AG04450 (cell line): ENCODE measurements at regions not wholly inside any gene's neighbourhood (a gene's known extent, or its start where the extent isn't known, plus 50 kb on each side); places are given as distances from the start of the nearest gene placed in this dataset.

ENCODE experiments used
- CTCF ChIA-PET: fragments of 300-600, 350-600 bp; formaldehyde crosslinking; extraction: SDS; loops from one replicate; lab custom pipeline; 2022; ENCODE audit warnings: antibody characterized with exemption, inconsistent platforms; lab: Charles Lee
- POLR2A ChIA-PET: fragments of 350-600 bp; formaldehyde crosslinking; extraction: SDS; loops from one replicate; lab custom pipeline; 2021; ENCODE audit warnings: antibody characterized with exemption, inconsistent platforms; lab: Yijun Ruan, JAX
- DNase-seq: peaks from one replicate; pipeline ENCODE4 v3.0.0-alpha.2; 2011; ENCODE audit warnings: low read depth, low spot score
- H3K27ac ChIP-seq: one replicate; pipeline ENCODE4 v1.5.1; 2012; ENCODE audit warnings: low read depth, low read length, control low read depth
- H3K27me3 ChIP-seq: one replicate; pipeline ENCODE4 v1.6.0; 2012; ENCODE audit warnings: low read length; ENCODE audit not compliant: control insufficient read depth, insufficient read depth
- H3K4me3 ChIP-seq: 2 replicates; pipeline ENCODE4 v1.5.1; 2011; ENCODE audit warnings: mild to moderate bottlenecking, low read depth, low read length, control low read depth
- H3K9me3 ChIP-seq: 2 replicates; pipeline ENCODE4 v1.5.1; 2012; ENCODE audit warnings: low read length; ENCODE audit not compliant: control insufficient read depth, insufficient read depth
- TF ChIP-seq, protein P1 (sequence below): IDR thresholded peaks from 2 replicates; pipeline ENCODE4 v1.5.1; 2011; ENCODE audit warnings: low read depth, low read length, control low read depth, inconsistent platforms

DNA sequence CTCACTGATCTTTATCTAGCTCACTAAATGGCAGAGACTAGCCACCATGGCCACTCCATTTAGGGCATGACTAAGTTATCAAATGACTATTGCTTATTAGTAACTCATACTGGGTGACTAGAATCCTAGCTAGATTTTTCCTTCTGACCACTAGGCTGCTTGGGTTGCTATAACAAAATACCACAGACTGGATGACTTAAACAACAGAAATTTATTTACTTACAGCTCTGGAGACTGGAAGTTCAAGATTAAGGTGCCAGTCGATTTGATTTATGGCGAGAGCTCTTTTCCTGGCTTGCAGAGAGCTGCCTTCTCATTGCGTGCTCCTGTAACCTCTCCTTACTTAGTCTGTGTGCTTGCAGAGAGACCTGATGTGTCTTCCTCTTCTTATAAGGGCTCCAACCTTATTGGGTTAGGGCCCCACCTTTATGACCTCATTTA, 55.0 kb upstream of the APC start:
- no peaks in the 10 kb centered on the region for H3K9me3 ChIP-seq
- POLR2A ChIA-PET: no interaction called here
- no peak overlapping the region for H3K4me3 ChIP-seq
- H3K27ac ChIP-seq: no peak overlapping the region
- TF ChIP-seq, protein P1, sequence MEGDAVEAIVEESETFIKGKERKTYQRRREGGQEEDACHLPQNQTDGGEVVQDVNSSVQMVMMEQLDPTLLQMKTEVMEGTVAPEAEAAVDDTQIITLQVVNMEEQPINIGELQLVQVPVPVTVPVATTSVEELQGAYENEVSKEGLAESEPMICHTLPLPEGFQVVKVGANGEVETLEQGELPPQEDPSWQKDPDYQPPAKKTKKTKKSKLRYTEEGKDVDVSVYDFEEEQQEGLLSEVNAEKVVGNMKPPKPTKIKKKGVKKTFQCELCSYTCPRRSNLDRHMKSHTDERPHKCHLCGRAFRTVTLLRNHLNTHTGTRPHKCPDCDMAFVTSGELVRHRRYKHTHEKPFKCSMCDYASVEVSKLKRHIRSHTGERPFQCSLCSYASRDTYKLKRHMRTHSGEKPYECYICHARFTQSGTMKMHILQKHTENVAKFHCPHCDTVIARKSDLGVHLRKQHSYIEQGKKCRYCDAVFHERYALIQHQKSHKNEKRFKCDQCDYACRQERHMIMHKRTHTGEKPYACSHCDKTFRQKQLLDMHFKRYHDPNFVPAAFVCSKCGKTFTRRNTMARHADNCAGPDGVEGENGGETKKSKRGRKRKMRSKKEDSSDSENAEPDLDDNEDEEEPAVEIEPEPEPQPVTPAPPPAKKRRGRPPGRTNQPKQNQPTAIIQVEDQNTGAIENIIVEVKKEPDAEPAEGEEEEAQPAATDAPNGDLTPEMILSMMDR: no peak
- no peaks in the 10 kb centered on the region for H3K27me3 ChIP-seq
- DNase-seq: no peak
- CTCF ChIA-PET: no interaction called here

DNA sequence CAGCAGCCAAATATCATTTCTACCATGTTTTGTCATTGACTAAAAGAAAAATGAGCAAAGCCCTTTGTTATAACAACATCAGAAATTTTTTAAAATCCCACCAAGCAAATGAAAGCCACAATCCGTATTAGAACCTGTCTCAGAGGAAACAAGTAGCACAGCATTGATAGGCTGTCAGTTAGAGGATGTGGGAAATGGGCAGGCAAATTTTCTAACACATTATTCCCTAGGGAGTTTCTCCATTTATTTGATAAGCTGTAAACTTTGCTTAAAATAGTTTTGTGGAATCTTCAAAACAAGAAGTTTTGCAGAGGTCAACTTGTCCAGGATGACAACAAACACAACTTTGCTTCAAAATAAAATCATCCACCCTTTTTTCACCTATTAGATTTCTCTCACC, 53.6 kb upstream of the APC start:
- H3K4me3 ChIP-seq: no peak overlapping the region
- ChIA-PET POLR2A (interaction anchor here (1.3 kb wide), 1 partner anchor 11 kb away, joined by 5 read pairs; no protein-coding TSS in a partner anchor), CTCF (interaction anchor here (0.5 kb wide), 1 partner anchor 415 kb away, joined by 4 read pairs; no protein-coding TSS in a partner anchor)
- no peak overlapping the region for H3K27ac ChIP-seq
- no peak for DNase-seq
- TF ChIP-seq, protein P1: no peak
- no peaks in the 10 kb centered on the region for H3K9me3 ChIP-seq
- H3K27me3 ChIP-seq: no peaks in the 10 kb centered on the region

DNA sequence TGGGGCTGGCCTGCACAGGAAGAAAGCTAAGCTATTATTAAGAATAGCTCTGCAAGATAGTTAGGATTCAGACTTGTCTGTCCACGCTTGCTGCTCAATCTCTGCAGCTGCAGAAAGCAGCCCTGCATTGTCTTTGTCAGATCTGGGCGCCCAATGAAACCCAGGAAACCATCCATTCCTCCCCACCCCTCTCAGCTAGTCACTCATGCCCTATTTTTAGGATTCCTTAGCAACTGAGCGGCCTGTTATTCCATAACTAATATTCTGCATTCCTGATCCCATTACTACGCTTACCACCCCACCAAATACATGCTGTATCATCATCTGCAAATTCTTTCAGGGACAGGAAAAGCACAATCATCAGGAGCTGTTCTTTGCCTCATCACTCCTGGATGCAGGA, 52.9 kb upstream of the APC start:
- H3K27ac ChIP-seq: no peak overlapping the region

DNA sequence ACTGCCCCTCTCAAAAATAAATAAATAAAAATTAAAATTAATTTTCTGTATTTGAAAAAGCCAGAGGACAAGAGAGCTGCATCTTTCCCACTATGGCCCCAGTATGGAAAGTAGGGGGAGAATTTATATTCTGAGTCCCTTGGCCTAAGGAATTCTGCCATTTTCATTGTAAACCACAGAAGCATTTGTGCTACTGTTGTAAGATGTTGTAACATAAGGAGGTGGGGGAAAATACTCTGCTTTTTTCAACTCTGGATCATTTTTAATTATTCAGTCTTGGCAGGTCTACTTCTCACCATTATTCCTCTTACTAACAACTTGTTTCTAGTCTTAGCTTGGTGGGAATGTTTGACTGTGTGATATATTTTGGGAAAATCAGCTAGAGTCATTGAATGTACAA, 52.3 kb upstream of the APC start:
- POLR2A ChIA-PET: interaction anchor here (1.3 kb wide), 1 partner anchor 9 kb away, joined by 5 read pairs; no protein-coding TSS in a partner anchor
- Histone ChIP-seq H3K9me3 (no peaks in the 10 kb centered on the region), H3K4me3 (no peak overlapping the region), H3K27ac (no peak overlapping the region), H3K27me3 (no peaks in the 10 kb centered on the region)
- no peak for DNase-seq
- TF ChIP-seq, protein P1: no peak
- CTCF ChIA-PET: interaction anchor here (2.1 kb wide), 1 partner anchor 72 kb away, joined by 12 read pairs; no protein-coding TSS in a partner anchor

More for the DNA sequence above, 52.9 kb upstream of the APC start:
- CTCF ChIA-PET: interaction anchor here (0.5 to 2.1 kb wide), 2 partner anchors 73 to 416 kb away, joined by 4 to 12 read pairs; no protein-coding TSS in a partner anchor
- POLR2A ChIA-PET: interaction anchor here (1.3 kb wide), 1 partner anchor 10 kb away, joined by 5 read pairs; no protein-coding TSS in a partner anchor
- H3K4me3 ChIP-seq: no peak overlapping the region
- no peak for DNase-seq
- H3K27me3 ChIP-seq: no peaks in the 10 kb centered on the region
- H3K9me3 ChIP-seq: no peaks in the 10 kb centered on the region
- TF ChIP-seq, protein P1: no peak

DNA sequence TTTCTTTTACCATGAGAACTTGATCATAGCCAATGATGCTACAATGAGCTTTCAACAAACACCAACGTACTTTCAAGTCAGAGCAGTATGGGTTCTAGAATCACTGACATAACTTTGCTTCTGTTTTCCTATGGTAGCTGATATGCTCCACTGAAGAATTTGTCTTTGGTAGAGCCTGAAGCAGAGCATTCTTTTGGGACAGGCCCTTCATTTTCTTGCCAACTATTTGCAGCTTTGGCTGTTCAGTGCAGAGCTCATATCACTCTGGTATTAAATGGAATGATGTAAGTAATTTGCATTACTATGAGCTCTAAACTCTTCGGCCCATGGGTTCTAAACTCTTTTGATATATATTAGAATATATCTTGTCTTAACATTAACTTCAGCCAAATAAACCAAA, 51.8 kb upstream of the APC start:
- H3K9me3 ChIP-seq: no peaks in the 10 kb centered on the region
- TF ChIP-seq, protein P1: no peak
- H3K27me3 ChIP-seq: no peaks in the 10 kb centered on the region
- no peak overlapping the region for H3K27ac ChIP-seq
- no peak for DNase-seq
- H3K4me3 ChIP-seq: no peak overlapping the region
- ChIA-PET CTCF (interaction anchor here (2.1 kb wide), 1 partner anchor 71 kb away, joined by 12 read pairs; no protein-coding TSS in a partner anchor), POLR2A (no interaction called here)
